ENCODE measurements at regions not wholly inside any gene's neighbourhood (a gene's known extent, or its start where the extent isn't known, plus 50 kb on each side); places are given as distances from the start of the nearest gene placed in this dataset.

GRCh38 chr15:47516972-47517371 is 200.3 kb upstream of the SEMA6D start:
- ATAC-seq (ENCODE audit: low read depth) (no peak), DNase-seq (no peak)
- TF ChIP-seq CTCF (IDR thresholded peaks at IDR 0.05) (no peak), EZH2 (IDR thresholded peaks at IDR 0.05; ENCODE audit: borderline replicate concordance, insufficient read depth, low read depth, low read length, poor library complexity, severe bottlenecking) (no peak)
- no peak overlapping the region for H3K27ac Mint-ChIP-seq
- Histone ChIP-seq H3K36me3 (replicated peaks in 1 of 2; ENCODE audit: control extremely low read depth in 1 of 2, control insufficient read depth in 1 of 2, extremely low read depth in 1 of 2, insufficient read depth in 2 of 2, low read length in 1 of 2) (no peaks in the 10 kb centered on the region), H3K4me3 (ENCODE audit: control extremely low read depth in 1 of 5, extremely low read depth in 1 of 5, insufficient read depth in 1 of 5, low read depth in 2 of 5, low read length in 4 of 5) (no peak overlapping the region), H3K27me3 (replicated peaks in 1 of 4; ENCODE audit: control extremely low read depth in 1 of 4, control insufficient read depth in 3 of 4, insufficient read depth in 4 of 4, low read length in 3 of 4) (no peaks in the 10 kb centered on the region), H3K9ac (ENCODE audit: low read length) (no peak overlapping the region), H4K20me1 (ENCODE audit: control insufficient read depth, insufficient read depth, low read length, poor library complexity, severe bottlenecking) (no peaks in the 10 kb centered on the region), H3K4me2 (replicated peaks; ENCODE audit: low read depth, low read length, poor library complexity, severe bottlenecking) (no peak overlapping the region), H3K27ac (ENCODE audit: low read length in 2 of 2) (no peak overlapping the region), H2AFZ (ENCODE audit: insufficient read depth, low read depth, low read length, poor library complexity, severe bottlenecking) (no peak overlapping the region), H3K79me2 (ENCODE audit: control insufficient read depth, insufficient read depth, low read length) (no peaks in the 10 kb centered on the region), H3K9me3 (ENCODE audit: control extremely low read depth in 1 of 3, control insufficient read depth in 2 of 3, insufficient read depth in 1 of 3, low read length in 2 of 3) (no peaks in the 10 kb centered on the region), H3K4me1 (ENCODE audit: control insufficient read depth in 2 of 2, insufficient read depth in 2 of 2, low read length in 2 of 2) (no peaks in the 10 kb centered on the region)
- intact Hi-C loops (cut with micrococcal nuclease) = no loop called here
- H3K9me3 Mint-ChIP-seq (ENCODE audit: insufficient read depth) = no peaks in the 10 kb centered on the region
- no peak overlapping the region for H3K4me3 Mint-ChIP-seq
- no peaks in the 10 kb centered on the region for H3K4me1 Mint-ChIP-seq
- WGBS (ENCODE audit: insufficient coverage) = no CpG with 5 or more reads among the region's 1 CpG
- POLR2A ChIA-PET = no interaction called here
- CTCF ChIA-PET = no interaction called here
- no peaks in the 10 kb centered on the region for H3K27me3 Mint-ChIP-seq

GRCh38 chr15:47517737-47518136 is 199.6 kb upstream of the SEMA6D start:
- Histone ChIP-seq H4K20me1 (ENCODE audit: control insufficient read depth, insufficient read depth, low read length, poor library complexity, severe bottlenecking) (no peaks in the 10 kb centered on the region), H3K9me3 (ENCODE audit: control extremely low read depth in 1 of 3, control insufficient read depth in 2 of 3, insufficient read depth in 1 of 3, low read length in 2 of 3) (no peaks in the 10 kb centered on the region), H2AFZ (ENCODE audit: insufficient read depth, low read depth, low read length, poor library complexity, severe bottlenecking) (no peak overlapping the region), H3K9ac (ENCODE audit: low read length) (no peak overlapping the region), H3K79me2 (ENCODE audit: control insufficient read depth, insufficient read depth, low read length) (no peaks in the 10 kb centered on the region), H3K4me3 (ENCODE audit: control extremely low read depth in 1 of 5, extremely low read depth in 1 of 5, insufficient read depth in 1 of 5, low read depth in 2 of 5, low read length in 4 of 5) (no peak overlapping the region), H3K36me3 (replicated peaks in 1 of 2; ENCODE audit: control extremely low read depth in 1 of 2, control insufficient read depth in 1 of 2, extremely low read depth in 1 of 2, insufficient read depth in 2 of 2, low read length in 1 of 2) (no peaks in the 10 kb centered on the region), H3K4me2 (replicated peaks; ENCODE audit: low read depth, low read length, poor library complexity, severe bottlenecking) (no peak overlapping the region), H3K27me3 (replicated peaks in 1 of 4; ENCODE audit: control extremely low read depth in 1 of 4, control insufficient read depth in 3 of 4, insufficient read depth in 4 of 4, low read length in 3 of 4) (no peaks in the 10 kb centered on the region), H3K27ac (ENCODE audit: low read length in 2 of 2) (no peak overlapping the region), H3K4me1 (ENCODE audit: control insufficient read depth in 2 of 2, insufficient read depth in 2 of 2, low read length in 2 of 2) (no peaks in the 10 kb centered on the region)
- TF ChIP-seq EZH2 (IDR thresholded peaks at IDR 0.05; ENCODE audit: borderline replicate concordance, insufficient read depth, low read depth, low read length, poor library complexity, severe bottlenecking) = no peak
- Mint-ChIP-seq H3K4me3 (no peak overlapping the region), H3K4me1 (no peaks in the 10 kb centered on the region), H3K27ac (no peak overlapping the region), H3K9me3 (ENCODE audit: insufficient read depth) (no peaks in the 10 kb centered on the region), H3K27me3 (no peaks in the 10 kb centered on the region)
- no peak for DNase-seq
- ChIA-PET CTCF (no interaction called here), POLR2A (no interaction called here)
- ATAC-seq (ENCODE audit: low read depth) = no peak
- intact Hi-C loops (cut with micrococcal nuclease) = no loop called here
- WGBS (ENCODE audit: insufficient coverage) = 83% methylated on average over 1 of the region's 1 CpG

All from B cell (primary cell).